Right lobe of liver (tissue), 4 donors: ENCODE measurements at regions not wholly inside any gene's neighbourhood (a gene's known extent, or its start where the extent isn't known, plus 50 kb on each side); places are given as distances from the start of the nearest gene placed in this dataset.

Source experiments
- CTCF ChIP-seq, 4 donors: fragments of 200-600 bp in 3 of 4; fragments of 450-650 bp in 1 of 4; IDR thresholded peaks; one replicate each; pipeline versions ENCODE4 v1.5.1 to v1.8.0; 2016 to 2022; ENCODE audit warnings: antibody characterized with exemption in 4 of 4, mild to moderate bottlenecking in 2 of 4
- POLR2A ChIP-seq: fragments of 450-650 bp; IDR thresholded peaks from one replicate; pipeline ENCODE4 v1.6.1; 2017; ENCODE audit warnings: antibody characterized with exemption, mild to moderate bottlenecking
- donor health status: DM: no; HTN: no; CAD: no.
- donor health status: DM: no; HTN: no; CAD: no.
- donor health status: DM: no; HTN: yes; CAD: no.

- TF ChIP-seq CTCF (IDR thresholded peaks at IDR 0.05) (no peak), POLR2A (no peak)
These were observed 482.7 kb upstream of the TLE4 start for GRCh38 chr9:79089054-79089560.
